Epithelial cell of esophagus (primary cell): ENCODE measurements at regions not wholly inside any gene's neighbourhood (a gene's known extent, or its start where the extent isn't known, plus 50 kb on each side); places are given as distances from the start of the nearest gene placed in this dataset.

Source experiments
- DNase-seq: peaks from one replicate; pipeline ENCODE4 v3.0.0; 2010; ENCODE audit warnings: low read depth
- H3K4me3 ChIP-seq: 2 replicates; pipeline ENCODE4 v1.5.1; 2011; ENCODE audit warnings: mild to moderate bottlenecking, low read length, control low read depth
- CTCF ChIP-seq: IDR thresholded peaks from 2 replicates; pipeline ENCODE4 v1.5.1; 2011; ENCODE audit warnings: low read depth, mild to moderate bottlenecking, low read length, control low read depth, inconsistent platforms; ENCODE audit not compliant: insufficient read depth; ENCODE audit errors: missing control alignments

DNA sequence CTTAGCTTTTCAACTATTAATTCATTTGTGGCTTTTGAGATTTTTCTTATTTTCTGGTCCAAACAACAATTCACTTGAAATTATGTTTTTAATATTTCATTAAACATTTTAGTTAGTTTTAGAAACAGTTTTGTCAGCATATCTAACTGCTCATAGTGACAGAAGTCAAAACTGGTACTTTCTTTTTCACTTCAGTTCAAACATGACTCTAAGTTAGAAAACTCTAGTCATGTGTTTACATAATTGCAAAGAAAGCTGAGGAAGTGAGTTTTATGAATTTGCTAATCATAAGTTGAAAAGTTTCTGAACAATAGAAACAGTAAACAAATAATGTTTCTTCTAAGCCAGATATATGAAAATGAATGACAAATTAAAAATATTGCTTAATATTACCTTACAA lies 1931.0 kb downstream of the EFNA5 start:
- no peak for TF ChIP-seq CTCF
- DNase-seq: no peak
- H3K4me3 ChIP-seq: no peak overlapping the region

DNA sequence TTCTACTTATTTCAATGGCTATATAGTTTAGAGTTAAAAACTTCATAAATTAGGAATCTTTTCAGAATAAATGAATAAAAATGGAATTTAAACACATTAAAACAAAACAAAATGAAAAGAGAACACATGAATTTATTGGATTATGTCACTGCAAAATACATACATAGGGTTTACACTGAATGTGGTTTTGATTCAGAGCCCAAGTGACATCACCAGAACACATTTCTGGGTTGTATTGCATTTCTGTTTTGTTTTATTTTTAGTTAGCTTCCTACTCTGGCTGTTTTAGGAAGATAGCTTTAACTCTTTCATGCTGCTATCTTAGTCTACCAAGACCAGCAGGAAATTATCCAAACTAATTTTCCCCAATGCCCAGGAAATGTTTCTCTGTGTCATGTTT lies 1935.0 kb downstream of the EFNA5 start:
- no peak for TF ChIP-seq CTCF
- no peak for DNase-seq
- no peak overlapping the region for H3K4me3 ChIP-seq

DNA sequence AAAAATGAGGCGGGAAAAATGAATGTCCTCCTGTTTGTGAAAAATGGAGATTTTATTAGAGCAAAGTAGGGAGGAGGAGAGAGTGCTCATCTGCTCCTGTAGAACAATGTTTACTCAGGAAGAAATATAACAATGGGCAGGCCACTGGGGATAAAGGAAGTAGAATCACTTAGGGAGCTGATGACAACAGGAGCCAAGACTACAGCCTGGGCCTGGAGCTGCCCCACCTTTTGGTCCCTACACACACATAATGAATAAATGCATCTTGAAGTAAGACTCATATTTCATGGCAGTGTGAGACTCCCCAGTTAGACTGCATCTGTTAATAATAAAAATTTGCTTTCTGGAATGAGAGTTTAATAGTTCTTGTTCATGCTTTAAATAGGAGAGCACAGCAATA lies 1939.8 kb downstream of the EFNA5 start:
- H3K4me3 ChIP-seq: no peak overlapping the region
- no peak for TF ChIP-seq CTCF
- no peak for DNase-seq

GRCh38 chr5:105726093-105726492 lies 1944.6 kb downstream of the EFNA5 start:
- no peak for DNase-seq
- TF ChIP-seq CTCF: no peak
- H3K4me3 ChIP-seq: no peak overlapping the region

DNA sequence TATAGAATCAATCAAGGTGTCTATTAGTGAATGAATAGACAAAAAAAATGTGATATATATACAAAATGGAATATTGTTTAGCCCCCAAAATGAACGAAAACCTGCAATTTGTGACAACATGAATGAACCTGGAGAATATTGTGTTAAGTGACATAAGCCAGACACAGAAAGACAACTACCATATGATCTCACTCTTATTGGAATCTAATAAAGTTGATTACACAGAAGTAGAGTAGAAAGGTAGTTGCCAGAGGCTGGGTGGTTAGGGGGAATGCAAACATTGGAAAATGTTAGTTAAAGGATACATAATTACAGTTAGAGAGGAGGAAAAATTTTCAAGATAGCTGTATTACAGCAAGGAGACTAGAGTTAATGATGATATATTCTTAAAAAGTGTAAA lies 1962.3 kb downstream of the EFNA5 start:
- no peak overlapping the region for H3K4me3 ChIP-seq
- TF ChIP-seq CTCF: no peak
- DNase-seq: no peak

GRCh38 chr5:105702323-105702722 lies 1968.4 kb downstream of the EFNA5 start:
- H3K4me3 ChIP-seq: no peak overlapping the region
- no peak for TF ChIP-seq CTCF
- DNase-seq: no peak

GRCh38 chr5:105696440-105696839 lies 1974.3 kb downstream of the EFNA5 start:
- no peak overlapping the region for H3K4me3 ChIP-seq
- TF ChIP-seq CTCF: no peak
- no peak for DNase-seq
